DOHH2 (cell line): ENCODE measurements at regions not wholly inside any gene's neighbourhood (a gene's known extent, or its start where the extent isn't known, plus 50 kb on each side); places are given as distances from the start of the nearest gene placed in this dataset.

Source experiments
- EZH2phosphoT487 ChIP-seq: fragments of 200-600 bp; sonication (generic); IDR thresholded peaks from 2 replicates; pipeline ENCODE4 v1.6.1; 2017; ENCODE audit warnings: borderline replicate concordance, mild to moderate bottlenecking, antibody characterized with exemption, low read length, moderate library complexity, mixed read lengths
- TF ChIP-seq, protein P1 (sequence below): fragments of 200-600 bp; sonication (generic); IDR thresholded peaks from one replicate; pipeline ENCODE4 v1.5.1; 2014; ENCODE audit warnings: antibody characterized with exemption, mild to moderate bottlenecking, low read depth, low read length; ENCODE audit not compliant: poor library complexity, severe bottlenecking

DNA sequence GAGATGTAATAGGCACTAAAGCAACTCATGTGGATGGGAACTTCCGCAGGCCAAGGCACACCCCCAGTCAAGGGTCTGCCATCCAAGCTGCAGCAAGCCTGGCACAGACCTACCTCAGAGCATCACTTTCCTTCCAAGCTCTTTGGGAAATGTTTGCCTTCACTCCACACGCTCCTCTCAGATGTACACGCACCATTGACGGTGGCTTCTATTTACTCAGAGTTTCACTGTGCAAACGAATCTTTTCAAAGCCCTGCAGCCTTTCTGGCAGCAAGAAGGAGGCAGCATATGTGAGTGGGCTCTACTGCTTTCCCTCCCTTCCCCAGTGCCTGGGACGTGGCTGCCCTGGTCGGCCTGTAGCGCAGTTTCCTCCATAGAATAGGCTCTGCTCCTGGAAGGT is 60.9 kb upstream of the USP47 start:
- TF ChIP-seq, protein P1, sequence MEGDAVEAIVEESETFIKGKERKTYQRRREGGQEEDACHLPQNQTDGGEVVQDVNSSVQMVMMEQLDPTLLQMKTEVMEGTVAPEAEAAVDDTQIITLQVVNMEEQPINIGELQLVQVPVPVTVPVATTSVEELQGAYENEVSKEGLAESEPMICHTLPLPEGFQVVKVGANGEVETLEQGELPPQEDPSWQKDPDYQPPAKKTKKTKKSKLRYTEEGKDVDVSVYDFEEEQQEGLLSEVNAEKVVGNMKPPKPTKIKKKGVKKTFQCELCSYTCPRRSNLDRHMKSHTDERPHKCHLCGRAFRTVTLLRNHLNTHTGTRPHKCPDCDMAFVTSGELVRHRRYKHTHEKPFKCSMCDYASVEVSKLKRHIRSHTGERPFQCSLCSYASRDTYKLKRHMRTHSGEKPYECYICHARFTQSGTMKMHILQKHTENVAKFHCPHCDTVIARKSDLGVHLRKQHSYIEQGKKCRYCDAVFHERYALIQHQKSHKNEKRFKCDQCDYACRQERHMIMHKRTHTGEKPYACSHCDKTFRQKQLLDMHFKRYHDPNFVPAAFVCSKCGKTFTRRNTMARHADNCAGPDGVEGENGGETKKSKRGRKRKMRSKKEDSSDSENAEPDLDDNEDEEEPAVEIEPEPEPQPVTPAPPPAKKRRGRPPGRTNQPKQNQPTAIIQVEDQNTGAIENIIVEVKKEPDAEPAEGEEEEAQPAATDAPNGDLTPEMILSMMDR: no peak
- no peak for TF ChIP-seq EZH2phosphoT487
